ENCODE measurements at regions not wholly inside any gene's neighbourhood (a gene's known extent, or its start where the extent isn't known, plus 50 kb on each side); places are given as distances from the start of the nearest gene placed in this dataset.

DNA sequence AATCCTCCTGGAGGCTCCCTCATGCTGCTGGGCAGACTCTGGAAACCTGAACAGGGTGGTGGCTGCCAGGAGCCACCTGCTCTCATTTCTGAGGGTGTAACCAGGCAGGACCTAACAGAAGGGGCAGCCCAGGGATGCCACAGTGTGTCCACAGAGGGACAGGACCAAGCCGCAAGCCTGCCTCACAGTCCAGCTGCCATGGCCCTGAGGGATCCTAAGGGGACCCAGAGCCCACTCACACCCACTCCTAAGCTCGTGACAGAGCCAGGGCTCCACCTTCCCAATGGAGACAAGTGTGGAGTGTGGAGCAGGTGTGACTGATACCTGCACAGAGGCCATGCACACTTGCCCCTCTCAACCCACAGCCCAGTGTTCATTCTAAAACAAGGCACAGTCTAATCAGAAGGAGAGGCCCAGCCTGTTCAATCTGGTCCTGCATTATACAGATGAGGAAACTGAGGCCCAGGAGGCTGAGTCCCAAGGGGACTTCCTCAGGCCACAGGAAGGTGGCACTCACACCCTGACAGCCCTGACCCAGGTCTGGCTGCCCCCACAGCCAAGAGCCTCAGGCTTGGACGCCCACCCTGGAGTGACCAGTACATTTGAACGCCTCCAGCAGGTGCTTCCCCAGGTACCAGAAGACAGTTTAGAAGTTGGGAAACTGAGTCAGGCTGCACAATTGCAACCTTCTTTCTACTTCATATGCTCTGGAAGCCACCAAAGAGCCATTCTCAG, 220.1 kb downstream of the TUBA3C start:
- DNase-seq (ENCODE audit: low read depth, low spot score) = no peak
- in situ Hi-C loops (cut with HindIII; ENCODE audit: low pct_unique_long_range_greater_than_20kb, low sequenced_read_pairs) = no loop called here

DNA sequence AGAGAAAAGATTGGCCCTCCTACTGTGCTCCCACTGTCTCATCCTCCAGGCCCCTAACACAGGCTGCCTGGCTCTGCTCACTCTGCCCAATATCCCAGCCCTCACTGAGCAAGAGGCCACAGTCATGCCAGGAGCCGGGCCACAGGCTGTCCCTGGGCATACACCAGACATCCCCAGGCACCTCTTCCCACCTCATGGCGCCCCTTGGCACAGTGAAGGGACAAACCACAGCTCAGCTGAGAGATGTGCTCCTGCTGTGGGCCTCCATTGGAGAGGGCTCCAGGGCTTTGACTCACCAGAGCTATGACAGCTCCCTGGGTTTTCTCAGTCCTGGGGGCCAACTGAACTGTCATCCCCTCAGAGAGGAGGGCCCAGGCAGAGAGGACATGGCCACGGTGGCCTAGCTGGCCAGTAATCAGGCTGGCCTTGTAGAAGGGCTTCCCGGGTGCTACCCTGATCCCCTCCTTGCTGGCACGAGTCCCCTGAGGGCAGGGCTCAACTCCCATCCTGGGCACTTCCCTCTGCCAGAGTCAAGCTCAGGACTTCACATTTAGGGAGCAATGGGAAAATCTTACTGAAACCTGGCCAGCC, 220.9 kb downstream of the TUBA3C start:
- DNase-seq (ENCODE audit: low read depth, low spot score) = no peak

DNA sequence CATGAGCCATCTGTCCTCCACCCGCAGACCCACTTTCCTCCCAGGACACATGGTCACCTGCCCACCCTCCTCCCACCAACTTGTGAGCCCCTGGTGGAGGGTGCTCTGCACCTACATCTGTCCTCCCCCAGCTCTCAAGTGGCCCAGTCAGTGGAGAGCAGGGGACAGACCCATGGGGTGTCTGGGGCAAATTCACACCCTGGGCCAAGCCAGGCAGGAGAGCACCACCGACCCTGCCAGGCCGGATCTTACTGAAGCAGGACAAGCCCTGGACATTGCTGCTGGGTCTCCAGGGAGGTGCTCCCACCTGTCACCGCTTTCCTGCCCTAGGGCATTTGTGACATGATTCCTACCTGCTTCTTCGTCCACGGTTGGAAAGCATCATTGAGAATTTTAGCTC, 221.6 kb downstream of the TUBA3C start:
- in situ Hi-C loops (cut with HindIII; ENCODE audit: low pct_unique_long_range_greater_than_20kb, low sequenced_read_pairs) = no loop called here
- DNase-seq (ENCODE audit: low read depth, low spot score) = no peak

More for the DNA sequence above, 220.9 kb downstream of the TUBA3C start:
- in situ Hi-C loops (cut with HindIII; ENCODE audit: low pct_unique_long_range_greater_than_20kb, low sequenced_read_pairs) = no loop called here

DNA sequence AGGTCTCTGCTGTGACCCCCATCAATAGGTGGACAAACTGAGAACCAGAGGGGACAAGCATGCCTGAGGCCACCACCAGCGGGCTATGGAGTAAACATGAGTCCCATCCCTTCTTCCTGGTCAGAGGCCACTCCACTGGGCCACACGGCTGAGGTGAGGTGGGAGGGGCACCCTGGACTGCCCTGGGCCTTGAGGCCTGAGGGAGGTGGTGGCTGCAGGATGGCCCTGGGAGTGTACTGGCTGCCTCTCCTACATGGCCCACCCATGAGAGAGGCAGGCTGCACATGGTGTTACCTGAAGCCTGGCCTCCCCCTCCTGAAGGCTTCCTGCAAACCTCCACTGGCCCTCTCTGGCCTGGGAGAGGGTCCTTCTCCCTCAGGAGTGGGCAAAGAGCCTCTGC, 222.4 kb downstream of the TUBA3C start:
- DNase-seq (ENCODE audit: low read depth, low spot score) = no peak
- in situ Hi-C loops (cut with HindIII; ENCODE audit: low pct_unique_long_range_greater_than_20kb, low sequenced_read_pairs) = no loop called here

DNA sequence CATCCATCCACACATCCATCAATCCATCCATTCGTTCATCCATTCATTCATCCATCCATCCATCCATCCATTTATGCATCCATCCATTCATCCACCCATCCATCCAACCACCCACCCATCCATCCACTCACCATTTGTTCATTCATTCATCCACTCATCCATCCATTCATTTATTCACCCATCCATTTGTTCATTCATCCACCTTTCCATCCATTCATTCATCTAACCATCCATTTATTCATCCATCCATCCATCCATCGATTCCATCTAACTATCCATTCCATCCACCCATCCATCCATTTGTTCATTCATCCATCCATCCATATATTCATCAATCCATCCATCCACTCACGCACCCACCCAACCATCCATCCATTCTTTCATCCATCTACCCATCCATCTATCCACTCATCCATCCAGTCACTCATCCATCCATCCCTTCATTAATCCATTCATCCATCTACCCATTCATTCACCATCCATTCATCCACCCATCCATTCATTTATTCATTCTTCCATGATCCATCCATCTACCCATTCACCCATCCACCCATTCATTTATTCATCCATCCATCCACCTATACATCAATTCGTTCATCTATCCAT, 225.0 kb downstream of the TUBA3C start:
- in situ Hi-C loops (cut with HindIII; ENCODE audit: low pct_unique_long_range_greater_than_20kb, low sequenced_read_pairs) = no loop called here
- no peak for DNase-seq (ENCODE audit: low read depth, low spot score)

DNA sequence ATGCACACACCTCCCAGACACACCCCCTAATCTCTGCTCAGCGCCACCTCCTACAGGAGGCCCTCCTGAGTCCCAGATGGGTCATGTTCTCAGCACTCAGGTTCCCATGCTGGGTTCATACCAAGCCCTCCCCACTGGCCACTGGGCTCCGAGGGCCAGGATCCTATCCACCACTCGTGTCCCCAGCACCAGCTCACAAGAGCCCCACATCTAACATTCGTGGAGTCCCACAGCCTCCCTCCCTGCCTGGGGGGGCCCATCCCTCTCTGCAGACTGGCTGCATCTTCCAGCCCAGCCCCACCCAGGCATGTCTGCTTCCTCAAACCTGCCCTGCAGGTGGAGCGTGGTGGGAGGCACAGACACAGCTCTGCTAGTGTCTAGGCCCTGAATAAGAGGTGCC, 227.4 kb downstream of the TUBA3C start:
- in situ Hi-C loops (cut with HindIII; ENCODE audit: low pct_unique_long_range_greater_than_20kb, low sequenced_read_pairs) = no loop called here
- DNase-seq (ENCODE audit: low read depth, low spot score) = no peak

DNA sequence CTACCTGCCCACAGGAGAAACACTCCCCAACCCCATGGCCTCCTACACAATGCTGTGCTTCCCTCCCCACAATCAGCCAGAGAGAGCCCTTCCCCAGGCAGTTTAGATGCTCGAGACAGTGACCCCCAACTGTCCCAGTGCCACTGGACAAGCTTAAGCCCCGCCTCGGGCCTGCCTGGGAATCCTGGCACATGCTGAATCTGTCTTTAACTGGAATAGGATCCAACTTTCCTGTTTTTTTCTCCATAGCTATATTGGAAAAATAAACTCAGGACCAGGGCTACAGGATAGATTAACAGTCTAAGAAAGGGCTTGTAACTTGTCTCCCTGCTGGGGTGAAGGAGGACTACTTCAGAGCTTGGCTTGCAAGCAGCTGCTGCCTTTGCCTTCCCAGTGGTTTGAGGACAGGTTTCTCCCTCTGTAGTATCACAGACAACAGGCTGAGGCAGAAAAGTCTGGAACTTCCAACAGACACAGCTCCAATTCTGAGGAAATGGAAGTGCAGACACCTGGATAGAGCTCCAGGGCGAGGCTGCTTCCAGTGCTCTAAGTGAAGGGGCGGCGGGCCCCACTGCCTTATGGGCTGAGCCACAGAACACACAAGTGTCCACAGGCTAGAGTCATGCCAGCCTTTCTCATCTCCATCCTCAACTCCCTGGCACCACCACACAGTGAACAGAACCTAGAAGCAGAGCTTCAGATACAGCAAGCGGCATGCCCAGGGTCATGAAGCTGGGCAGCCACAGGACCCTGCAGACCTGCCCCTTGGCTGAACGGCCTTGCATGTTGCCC, 228.3 kb downstream of the TUBA3C start:
- DNase-seq (ENCODE audit: low read depth, low spot score) = no peak

DNA sequence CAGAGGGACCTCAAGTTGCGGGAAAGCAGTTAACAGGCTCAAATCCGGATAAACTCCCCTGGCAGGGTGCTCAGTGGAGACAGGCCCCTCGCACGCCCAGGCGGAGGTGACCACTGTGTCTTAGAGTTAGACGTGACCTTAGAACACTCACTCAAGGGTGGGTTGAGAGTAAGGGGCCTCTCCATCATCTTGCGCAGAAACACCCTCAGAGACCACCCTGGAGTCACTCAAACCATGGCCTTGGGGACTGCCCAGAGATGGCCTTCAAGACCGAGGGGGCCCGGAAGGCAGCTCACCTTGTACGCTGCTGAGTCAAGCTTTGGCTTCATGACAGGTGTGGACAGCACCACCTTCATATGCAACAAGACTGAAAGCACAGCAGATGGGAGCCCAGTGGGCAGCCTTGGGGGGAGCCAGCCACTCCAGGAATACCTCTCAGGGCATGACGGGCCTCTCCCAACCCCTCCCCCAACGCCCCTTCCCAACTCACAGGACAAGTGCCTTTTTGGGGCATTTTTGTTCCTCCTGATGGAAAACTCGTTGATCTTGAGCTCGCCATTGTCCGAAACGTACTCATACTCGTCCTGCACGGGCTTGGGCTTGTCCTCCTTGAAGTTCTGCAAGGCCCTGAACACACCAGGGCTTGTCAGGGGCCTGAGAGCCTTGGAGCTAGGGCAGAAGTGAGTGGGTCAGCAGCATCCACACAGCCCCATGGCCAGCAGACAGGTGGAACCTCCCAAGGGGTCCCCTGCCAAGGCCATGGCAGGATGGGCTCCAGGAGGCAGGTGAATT, 229.2 kb downstream of the TUBA3C start:
- in situ Hi-C loops (cut with HindIII; ENCODE audit: low pct_unique_long_range_greater_than_20kb, low sequenced_read_pairs) = no loop called here

More for the DNA sequence above, 228.3 kb downstream of the TUBA3C start:
- in situ Hi-C loops (cut with HindIII; ENCODE audit: low pct_unique_long_range_greater_than_20kb, low sequenced_read_pairs) = no loop called here

DNA sequence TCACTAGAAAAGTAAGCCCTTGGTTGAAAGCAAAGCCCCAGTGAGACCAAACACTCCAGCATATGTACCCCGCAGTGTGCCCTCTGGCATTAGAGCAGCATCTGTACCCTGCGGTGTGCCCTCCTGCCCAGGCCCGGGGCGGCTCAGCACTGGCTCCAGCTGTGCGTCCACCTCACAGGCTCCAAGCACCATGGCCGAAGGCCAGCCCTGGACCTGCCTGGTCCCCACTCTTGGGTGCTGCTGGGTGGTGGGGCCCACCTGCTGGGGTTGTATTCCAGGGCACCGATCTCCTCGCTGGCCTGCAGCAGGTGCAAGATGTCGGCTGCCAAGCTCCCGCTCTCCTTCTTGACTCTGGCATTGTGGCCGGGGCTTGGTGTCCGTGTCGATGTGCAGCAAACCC, 230.2 kb downstream of the TUBA3C start:
- in situ Hi-C loops (cut with HindIII; ENCODE audit: low pct_unique_long_range_greater_than_20kb, low sequenced_read_pairs) = no loop called here

More for the DNA sequence above, 229.2 kb downstream of the TUBA3C start:
- DNase-seq (ENCODE audit: low read depth, low spot score) = no peak

DNA sequence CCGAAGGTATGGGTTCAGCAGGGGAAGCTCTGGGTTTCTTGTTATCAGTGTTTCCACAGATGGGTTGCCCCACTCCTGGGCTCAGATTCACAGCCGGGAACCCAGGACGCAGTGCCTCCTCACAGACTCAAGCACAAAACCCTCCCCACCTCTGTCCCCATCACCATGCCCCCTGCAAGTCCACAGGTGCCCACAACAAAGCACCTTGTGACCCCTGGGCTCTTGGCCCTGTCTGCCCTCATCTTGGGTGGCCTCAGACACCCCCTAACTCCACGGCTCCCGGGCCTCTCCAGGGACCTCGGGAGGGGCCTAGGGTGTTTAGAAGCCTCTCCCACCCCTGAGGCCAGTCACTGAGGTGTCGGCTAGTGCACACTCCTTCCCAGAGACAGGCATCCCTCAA, 231.7 kb downstream of the TUBA3C start:
- DNase-seq (ENCODE audit: low read depth, low spot score) = no peak

More for the DNA sequence above, 230.2 kb downstream of the TUBA3C start:
- DNase-seq (ENCODE audit: low read depth, low spot score) = no peak

DNA sequence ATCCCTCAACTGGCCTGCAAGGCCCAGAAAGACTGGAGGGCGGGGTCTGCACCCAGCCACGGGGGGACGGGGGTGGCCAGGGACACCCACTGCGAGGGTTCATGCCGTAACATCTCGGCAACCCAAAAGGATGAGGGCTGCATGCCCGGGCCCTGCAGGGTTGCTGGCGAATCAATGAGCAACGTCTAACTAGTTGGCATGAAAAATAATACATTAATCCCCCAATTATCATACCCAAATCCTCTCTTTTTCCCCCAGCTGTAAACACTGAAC, 232.2 kb downstream of the TUBA3C start:
- in situ Hi-C loops (cut with HindIII; ENCODE audit: low pct_unique_long_range_greater_than_20kb, low sequenced_read_pairs) = no loop called here
- DNase-seq (ENCODE audit: low read depth, low spot score) = no peak

More for the DNA sequence above, 231.7 kb downstream of the TUBA3C start:
- in situ Hi-C loops (cut with HindIII; ENCODE audit: low pct_unique_long_range_greater_than_20kb, low sequenced_read_pairs) = no loop called here

DNA sequence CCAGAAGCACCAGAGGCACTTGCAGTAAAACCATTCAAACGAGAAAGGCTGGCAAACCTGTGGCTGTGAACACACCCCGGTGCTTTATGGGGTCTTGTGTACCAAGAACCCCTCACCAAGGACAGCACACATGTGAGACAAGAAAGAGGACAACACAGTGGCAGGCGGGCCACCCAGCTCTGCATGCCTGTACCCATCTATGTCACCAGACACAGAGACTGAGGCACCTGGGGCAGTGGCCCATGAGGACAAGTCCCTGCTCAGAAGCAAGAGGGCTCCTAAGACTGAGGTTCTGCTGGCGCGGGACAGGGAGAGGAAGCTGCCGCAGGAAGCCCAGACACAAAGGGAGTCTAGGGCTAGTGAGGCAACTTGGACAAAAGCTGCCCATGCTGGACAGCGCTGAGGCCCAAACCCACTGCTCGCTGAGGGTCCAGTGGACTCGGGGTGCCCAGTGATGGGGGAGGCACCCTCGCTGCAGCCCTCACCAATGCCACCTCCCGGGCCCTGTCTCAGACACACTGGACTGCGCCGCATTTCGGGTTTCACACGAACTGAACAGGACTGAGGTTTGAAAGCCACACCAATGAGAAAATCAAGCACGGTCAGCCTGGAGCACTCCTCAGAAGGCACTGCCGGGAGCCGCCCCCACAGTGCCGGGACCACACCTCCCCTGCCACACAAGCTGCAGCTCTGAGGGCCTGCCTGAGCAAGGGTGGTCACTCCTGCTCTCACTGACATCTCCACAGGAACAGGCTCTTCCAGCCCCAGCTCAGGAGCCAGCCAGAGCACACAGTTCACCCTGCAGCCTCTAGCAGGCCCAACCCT, 232.7 kb downstream of the TUBA3C start:
- DNase-seq (ENCODE audit: low read depth, low spot score) = no peak
- in situ Hi-C loops (cut with HindIII; ENCODE audit: low pct_unique_long_range_greater_than_20kb, low sequenced_read_pairs) = no loop called here

DNA sequence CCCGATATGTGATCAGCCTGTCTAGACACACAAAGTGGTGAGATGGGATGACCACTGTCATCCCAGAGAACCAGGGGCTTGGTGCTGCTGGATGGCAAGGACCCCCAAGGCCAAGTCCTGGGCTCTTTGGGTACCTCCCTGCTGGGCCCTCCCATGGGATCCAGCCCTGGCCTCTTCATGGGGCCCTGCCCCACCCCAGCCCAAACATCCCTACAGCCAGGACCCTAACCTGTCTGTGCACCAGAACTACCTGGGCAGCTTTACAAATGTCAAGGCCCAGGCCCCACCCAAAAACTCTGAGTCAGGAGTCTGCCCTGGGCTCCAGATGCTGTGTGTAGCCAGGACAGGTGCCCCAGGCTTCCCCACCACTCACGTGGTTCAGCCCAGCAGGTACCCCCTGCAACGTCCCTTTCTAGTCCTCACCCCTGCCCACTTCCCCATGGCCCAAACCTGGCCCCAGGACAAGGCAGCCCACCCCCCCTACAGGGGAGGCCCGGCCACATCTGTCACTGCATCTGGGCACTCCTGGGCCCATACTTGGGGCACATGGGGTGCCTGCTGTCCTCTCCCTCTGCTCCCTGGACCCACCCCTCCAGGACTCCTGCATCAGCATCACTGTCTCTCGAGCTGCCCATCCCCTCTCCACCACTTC, 233.5 kb downstream of the TUBA3C start:
- no peak for DNase-seq (ENCODE audit: low read depth, low spot score)
- in situ Hi-C loops (cut with HindIII; ENCODE audit: low pct_unique_long_range_greater_than_20kb, low sequenced_read_pairs) = no loop called here

DNA sequence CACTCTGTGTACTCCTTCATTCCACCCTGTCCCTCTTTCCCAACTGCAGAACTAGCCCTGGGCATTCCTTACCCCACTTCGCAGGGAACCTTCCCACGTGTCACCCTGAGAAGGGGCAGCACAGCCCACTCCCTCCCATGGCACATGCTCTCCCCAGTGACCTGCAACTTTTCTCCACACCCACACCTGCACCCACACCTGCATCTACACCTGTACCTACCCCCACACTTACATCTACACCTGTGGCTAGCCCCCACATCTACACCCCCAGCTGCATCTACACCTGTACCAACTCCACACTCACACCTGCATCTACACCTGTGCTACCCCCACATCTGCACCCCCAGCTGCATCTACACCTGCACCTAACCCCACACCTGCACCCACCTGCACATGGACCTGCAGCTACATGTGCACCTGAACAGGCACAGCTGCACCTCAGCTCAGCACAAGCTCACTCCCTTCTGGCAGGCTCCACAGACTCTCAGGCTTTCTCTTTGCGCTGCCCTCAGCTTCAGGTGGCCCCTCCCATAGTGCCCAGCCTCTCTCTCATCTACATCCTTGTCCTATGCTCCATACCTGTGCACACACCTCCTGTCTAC, 234.1 kb downstream of the TUBA3C start:
- no peak for DNase-seq (ENCODE audit: low read depth, low spot score)
- in situ Hi-C loops (cut with HindIII; ENCODE audit: low pct_unique_long_range_greater_than_20kb, low sequenced_read_pairs) = no loop called here

DNA sequence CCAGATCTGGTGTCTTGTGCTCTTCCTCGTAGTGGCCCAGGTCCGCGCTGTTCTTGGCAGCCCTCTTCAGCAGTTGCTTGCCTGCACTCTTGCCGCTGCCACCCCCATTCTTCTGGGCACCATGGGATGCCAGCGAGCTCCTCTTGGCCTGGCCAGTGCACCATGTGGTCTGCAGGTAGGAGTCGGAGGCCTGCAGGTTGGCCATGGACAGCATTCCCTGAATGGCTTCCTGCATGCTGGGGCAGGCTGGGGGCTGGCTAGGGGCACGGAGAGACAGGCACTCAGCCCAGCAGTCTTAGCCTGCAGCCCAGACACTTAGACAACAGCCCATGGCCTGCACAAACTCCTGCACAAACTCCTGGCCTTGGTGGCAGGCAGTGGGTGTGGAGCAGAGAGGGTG, 234.9 kb downstream of the TUBA3C start:
- DNase-seq (ENCODE audit: low read depth, low spot score) = no peak
- in situ Hi-C loops (cut with HindIII; ENCODE audit: low pct_unique_long_range_greater_than_20kb, low sequenced_read_pairs) = no loop called here

DNA sequence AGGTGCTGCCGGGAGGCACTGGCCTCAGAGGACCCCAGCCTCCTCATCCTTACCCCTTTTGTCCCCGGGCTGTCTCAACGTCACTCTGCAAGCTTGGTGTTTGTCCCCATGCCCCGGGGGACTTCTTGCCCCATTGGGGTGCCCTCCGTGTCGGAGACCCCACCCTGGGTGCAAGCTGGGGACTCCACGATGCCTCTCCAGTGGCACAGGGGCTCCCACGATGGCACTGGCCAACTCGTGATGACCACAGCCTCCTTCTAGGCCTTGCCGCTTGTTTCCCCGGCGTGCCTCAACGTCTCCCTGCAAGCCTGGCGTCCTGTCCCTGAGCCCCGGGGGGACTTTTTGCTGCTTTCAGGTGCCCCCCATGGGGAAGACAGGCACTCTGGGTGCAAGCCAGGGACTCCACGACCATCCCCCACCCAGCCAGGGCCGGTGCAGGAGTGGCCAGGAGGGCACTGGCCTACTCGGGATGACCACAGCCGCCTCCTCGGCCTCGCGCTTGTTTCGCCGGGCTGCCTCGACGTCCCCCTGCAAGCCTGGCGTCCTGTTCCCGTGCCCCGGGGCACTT, 237.0 kb downstream of the TUBA3C start:
- in situ Hi-C loops (cut with HindIII; ENCODE audit: low pct_unique_long_range_greater_than_20kb, low sequenced_read_pairs) = no loop called here
- no peak for DNase-seq (ENCODE audit: low read depth, low spot score)
